Muscle of leg (tissue), 3 donors: ENCODE measurements at regions not wholly inside any gene's neighbourhood (a gene's known extent, or its start where the extent isn't known, plus 50 kb on each side); places are given as distances from the start of the nearest gene placed in this dataset.

ENCODE experiments used
- DNase-seq: peaks from one replicate; pipeline ENCODE4 v3.0.0; 2013
- H3K27ac ChIP-seq: one replicate; pipeline ENCODE4 v1.5.1; 2013; ENCODE audit warnings: mild to moderate bottlenecking, low read length, control low read depth
- H3K27me3 ChIP-seq: one replicate; pipeline ENCODE4 v1.6.1; 2013; ENCODE audit warnings: low read length; ENCODE audit not compliant: control insufficient read depth, insufficient read depth
- H3K36me3 ChIP-seq: one replicate; pipeline ENCODE4 v1.6.1; 2013; ENCODE audit warnings: low read length; ENCODE audit not compliant: control insufficient read depth, insufficient read depth
- H3K4me1 ChIP-seq: one replicate; pipeline ENCODE4 v1.6.1; 2013; ENCODE audit warnings: low read length; ENCODE audit not compliant: control insufficient read depth, insufficient read depth
- H3K4me3 ChIP-seq: one replicate; pipeline ENCODE4 v1.5.1; 2013; ENCODE audit warnings: low read length, control low read depth
- H3K9me3 ChIP-seq: replicated peaks from 2 replicates; pipeline ENCODE4 v1.6.1; 2013; ENCODE audit warnings: low read depth, low read length; ENCODE audit not compliant: control insufficient read depth
- WGBS: methylation state at CpG from one replicate; pipeline ENCODE4 v1.1.5; 2013; ENCODE audit warnings: missing lambda C conversion rate; ENCODE audit not compliant: insufficient coverage; 5-methylcytosine and 5-hydroxymethylcytosine counted together

DNA sequence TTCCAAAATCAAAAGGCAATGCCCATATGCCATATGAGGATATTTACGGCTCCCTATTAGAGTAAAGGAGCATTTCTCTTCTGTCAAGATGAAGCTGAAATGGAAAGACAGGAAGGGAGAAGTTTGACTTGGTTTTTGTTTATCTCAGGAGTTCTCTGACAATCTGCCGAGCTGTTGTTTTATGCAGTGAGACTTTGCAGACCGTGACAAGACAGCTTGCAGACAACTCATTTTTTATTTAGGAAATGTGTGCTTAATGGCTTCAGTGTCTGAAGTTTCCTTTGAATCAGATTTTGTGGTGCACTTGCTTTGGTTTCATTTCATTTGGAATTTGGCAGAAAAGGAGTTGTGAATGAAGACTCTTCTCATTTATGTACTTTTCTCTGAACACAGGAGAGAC is 145.4 kb downstream of the C12orf50 start:
- no peaks in the 10 kb centered on the region for H3K27me3 ChIP-seq
- 60% methylated on average over 1 of the region's 3 CpGs for WGBS
- no peaks in the 10 kb centered on the region for H3K4me1 ChIP-seq
- H3K36me3 ChIP-seq: no peaks in the 10 kb centered on the region
- H3K27ac ChIP-seq: no peak overlapping the region
- H3K9me3 ChIP-seq: no peaks in the 10 kb centered on the region
- DNase-seq: no peak
- H3K4me3 ChIP-seq: no peak overlapping the region

DNA sequence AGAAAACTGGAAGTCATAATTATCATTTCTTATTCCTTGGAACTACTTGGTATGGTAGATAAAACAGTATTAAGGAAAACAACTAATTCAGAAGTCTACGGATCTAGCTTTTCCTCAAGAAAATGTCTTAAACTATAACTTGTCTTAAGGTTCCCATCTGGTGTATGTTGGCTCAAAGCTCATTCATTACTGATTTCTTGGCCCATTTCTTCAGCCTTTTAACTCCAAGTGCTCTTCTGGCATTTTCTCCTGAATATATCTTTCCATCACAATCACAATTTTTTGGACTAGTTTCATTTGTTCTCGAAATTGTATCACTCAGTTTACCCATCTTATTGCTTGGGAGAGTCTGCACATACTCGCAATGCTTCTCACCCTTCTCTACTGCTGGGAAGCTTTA is 150.1 kb downstream of the C12orf50 start:
- 43% methylated on average over 1 of the region's 3 CpGs for WGBS
- Histone ChIP-seq H3K27me3 (no peaks in the 10 kb centered on the region), H3K27ac (no peak overlapping the region), H3K4me1 (no peaks in the 10 kb centered on the region), H3K36me3 (no peaks in the 10 kb centered on the region), H3K9me3 (no peaks in the 10 kb centered on the region), H3K4me3 (no peak overlapping the region)
- no peak for DNase-seq

DNA sequence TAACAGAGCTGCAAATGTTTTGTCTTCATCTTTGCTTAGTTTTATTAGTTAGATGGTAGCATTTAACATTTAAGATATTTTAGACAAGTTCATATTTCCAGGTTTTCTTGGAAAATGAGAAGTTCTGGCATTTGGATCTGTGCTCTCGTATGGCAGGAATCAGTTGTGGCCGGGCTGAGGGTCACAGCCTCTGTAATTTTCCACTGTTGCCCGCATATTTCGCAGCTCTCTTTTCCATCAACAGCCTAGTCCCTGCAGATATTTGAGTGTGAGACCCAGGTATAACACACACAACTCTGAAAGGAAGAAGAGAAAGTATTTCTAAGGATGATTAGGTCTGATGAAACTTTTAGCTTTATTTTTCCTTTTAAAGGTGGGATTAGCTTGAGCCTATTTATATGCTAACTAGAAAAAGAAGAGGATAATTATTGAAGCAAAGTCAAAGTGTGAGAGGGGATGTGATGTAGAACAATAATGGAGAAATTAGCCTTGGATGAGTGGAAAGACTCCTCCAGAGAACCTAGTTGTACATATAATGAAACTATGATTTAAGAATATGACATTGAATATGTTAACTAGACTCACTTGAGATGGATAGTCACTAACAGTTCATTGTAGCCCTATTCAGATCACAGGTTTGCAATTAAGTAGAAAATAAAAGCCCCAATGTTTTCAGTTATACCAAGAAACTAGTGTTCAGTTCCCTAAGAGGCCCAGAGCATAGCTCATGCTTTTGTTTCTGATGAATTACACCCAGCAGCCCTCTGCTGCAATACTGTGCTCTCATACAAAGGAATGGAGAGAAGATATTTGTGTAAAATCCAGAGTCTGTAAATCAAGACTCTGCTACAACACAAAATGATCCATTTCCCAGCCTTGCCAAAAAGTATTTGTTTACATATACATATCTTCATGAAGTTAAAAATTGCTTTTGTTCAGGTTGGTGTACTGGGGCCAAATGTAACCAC is 158.4 kb downstream of the C12orf50 start:
- H3K36me3 ChIP-seq: no peaks in the 10 kb centered on the region
- no peak for DNase-seq
- H3K4me1 ChIP-seq: no peaks in the 10 kb centered on the region
- no peaks in the 10 kb centered on the region for H3K9me3 ChIP-seq
- H3K27me3 ChIP-seq: no peaks in the 10 kb centered on the region
- WGBS: no CpG with 5 or more reads among the region's 4 CpGs
- no peak overlapping the region for H3K27ac ChIP-seq
- H3K4me3 ChIP-seq: no peak overlapping the region

DNA sequence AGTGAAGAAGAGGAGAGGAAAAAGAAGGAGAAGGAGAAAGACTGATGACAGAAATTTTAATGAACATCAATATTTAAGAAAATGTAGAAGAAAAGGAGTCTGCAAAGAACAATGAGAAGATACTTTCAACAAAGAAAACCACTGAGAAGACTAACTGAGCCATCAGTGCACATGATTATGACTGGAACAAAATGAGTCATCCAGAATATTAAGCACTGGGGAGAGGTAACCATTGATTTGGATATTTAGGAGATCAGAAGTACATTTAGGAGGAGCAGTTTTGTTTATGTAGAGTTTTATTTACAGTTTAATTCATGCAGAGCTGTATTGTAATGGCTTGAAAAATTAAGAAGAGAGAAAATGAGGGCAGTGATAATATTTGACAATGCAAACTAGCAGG is 159.1 kb downstream of the C12orf50 start:
- no peak overlapping the region for H3K27ac ChIP-seq
- no peaks in the 10 kb centered on the region for H3K4me1 ChIP-seq
- DNase-seq: no peak
- H3K36me3 ChIP-seq: no peaks in the 10 kb centered on the region
- H3K4me3 ChIP-seq: no peak overlapping the region
- H3K9me3 ChIP-seq: no peaks in the 10 kb centered on the region
- no peaks in the 10 kb centered on the region for H3K27me3 ChIP-seq

DNA sequence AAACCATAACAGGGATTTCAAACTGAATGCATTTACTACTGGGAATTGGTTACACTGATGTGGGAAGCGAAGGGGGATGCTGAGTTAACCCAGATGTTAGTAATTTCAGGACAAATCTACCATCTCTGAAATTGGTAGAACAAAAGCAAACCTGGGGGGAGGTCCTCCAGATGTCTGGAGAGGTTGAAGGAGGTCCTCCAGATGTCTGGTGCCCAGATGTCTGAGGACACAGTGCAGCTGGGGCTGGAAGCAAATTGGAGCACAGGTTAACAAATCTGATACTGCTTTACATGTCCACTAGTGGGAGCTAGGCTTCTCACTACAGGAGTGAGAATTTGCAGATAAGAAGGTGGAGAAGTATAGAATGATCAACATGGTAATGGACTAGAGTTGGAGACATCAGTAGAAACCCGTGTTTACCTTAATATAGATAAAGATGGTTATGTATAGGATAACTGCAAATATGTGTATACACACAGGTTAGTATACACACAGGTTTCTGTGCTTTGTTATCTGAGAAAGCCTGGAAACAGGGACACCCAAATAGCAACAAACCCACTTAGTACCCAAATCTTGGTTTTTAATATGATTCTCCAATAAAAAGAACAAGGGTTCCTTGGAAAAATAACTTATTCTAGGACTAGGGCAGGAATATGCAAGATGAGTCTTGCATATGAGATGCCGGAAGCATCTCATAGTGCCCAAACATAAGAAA is 162.5 kb downstream of the C12orf50 start:
- Histone ChIP-seq H3K36me3 (no peaks in the 10 kb centered on the region), H3K4me3 (no peak overlapping the region), H3K9me3 (no peaks in the 10 kb centered on the region), H3K4me1 (no peaks in the 10 kb centered on the region), H3K27ac (no peak overlapping the region), H3K27me3 (no peaks in the 10 kb centered on the region)
- peak; percentile 61 for DNase-seq
- no CpG with 5 or more reads among the region's 3 CpGs for WGBS

DNA sequence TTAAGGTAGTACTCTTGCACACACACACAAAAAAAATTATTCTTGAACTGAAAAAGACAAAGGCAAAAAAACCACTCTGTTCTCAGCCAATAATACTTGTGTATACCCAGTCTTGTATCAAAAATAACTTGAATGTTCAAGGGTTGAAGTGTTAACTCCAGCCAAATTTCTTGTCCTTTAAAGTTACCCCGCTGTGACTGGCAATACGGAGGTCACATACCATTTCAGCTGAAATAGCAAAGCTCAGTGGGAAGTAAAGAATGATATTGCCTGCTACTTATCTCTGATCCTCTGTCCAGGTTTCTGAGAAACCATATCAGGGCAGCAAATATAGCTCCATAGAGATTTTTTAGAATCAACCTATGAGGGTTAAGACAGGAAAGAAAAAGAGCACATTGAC is 167.4 kb downstream of the C12orf50 start:
- Histone ChIP-seq H3K4me1 (no peaks in the 10 kb centered on the region), H3K27me3 (no peaks in the 10 kb centered on the region), H3K9me3 (no peaks in the 10 kb centered on the region), H3K27ac (no peak overlapping the region), H3K4me3 (no peak overlapping the region), H3K36me3 (no peaks in the 10 kb centered on the region)
- DNase-seq: no peak
- no CpG with 5 or more reads among the region's 2 CpGs for WGBS

DNA sequence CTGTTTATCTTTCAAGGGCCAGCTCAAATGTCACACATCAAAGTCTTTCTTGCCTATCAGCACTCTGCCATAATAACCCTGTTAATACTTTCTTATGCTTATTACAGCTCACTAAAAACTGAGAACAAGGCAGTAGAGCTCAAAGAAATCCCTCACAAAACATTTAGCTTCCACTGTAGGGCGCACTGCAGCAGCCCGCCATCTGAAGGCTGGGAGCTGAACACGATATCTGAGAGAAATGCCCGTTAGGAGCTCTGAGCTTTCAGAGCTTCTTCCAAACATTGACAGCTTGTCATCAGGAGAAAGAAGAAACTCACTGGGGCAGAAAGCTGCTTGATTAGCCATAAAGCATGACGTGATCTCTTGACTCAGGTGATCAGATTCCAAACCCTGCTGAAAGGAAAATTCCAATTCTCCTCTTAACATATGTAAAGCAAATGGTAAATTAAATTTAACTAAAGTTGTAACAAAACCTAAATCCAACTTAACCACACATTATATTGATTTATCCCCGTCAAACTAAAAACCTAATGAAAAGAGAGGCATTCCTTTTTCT is 175.7 kb downstream of the C12orf50 start:
- Histone ChIP-seq H3K27me3 (no peaks in the 10 kb centered on the region), H3K4me3 (no peak overlapping the region), H3K4me1 (peaks cover under 1% of the 10 kb centered on the region), H3K27ac (no peak overlapping the region), H3K36me3 (no peaks in the 10 kb centered on the region), H3K9me3 (no peaks in the 10 kb centered on the region)
- 100% methylated on average over 4 of the region's 6 CpGs for WGBS
- no peak for DNase-seq

DNA sequence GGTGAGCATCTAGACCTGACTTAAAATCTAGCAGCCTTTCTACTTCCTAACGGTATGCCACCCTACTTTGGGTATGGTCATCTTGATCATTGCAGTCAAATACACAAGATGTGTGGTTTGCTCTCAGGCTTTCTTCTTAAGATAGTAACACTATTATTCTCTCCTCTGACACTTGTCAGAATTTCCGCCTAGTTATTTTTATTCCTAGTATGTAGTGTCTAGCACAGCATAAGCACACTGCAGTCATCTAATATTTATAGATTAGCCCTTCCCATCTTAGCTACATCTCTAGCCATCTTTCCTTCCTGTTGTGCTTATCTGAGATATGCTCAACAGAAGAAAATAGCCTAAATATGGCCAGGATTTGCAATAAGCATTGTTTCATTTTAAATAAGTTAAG is 180.1 kb downstream of the C12orf50 start:
- no peaks in the 10 kb centered on the region for H3K9me3 ChIP-seq
- peaks cover 2% of the 10 kb centered on the region for H3K4me1 ChIP-seq
- H3K27me3 ChIP-seq: no peaks in the 10 kb centered on the region
- WGBS: no CpG with 5 or more reads among the region's 2 CpGs
- H3K36me3 ChIP-seq: no peaks in the 10 kb centered on the region
- no peak overlapping the region for H3K27ac ChIP-seq
- no peak overlapping the region for H3K4me3 ChIP-seq
- peak; percentile 20 for DNase-seq

DNA sequence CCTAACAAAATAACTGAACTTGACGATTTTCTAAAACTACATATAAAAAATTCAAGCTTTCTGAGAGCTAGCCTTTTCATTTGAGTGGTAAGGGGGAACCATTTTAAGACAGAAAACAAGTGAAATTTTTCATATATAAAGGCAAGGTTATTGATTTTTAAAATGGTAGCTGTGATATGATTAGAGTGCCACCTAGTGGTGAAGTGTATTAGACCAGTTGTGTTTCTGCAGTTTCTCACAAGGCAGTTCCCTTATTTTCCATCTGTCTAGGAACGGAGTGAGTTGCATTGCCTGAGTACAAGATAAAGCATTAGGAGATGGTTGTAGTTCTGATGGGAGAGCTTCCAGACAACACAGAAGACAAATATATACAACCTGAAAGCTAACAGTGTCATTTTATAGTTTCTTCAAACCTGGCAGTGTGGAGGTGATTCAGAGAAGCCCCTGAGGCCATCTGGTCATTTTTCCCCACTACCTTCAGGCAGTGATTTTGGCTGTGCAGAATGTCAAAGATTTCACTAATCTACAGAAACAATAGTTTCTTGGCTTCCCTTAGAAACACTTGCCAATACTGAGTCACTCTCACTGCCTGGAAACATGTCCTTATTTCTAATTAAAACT is 180.8 kb downstream of the C12orf50 start:
- Histone ChIP-seq H3K27me3 (no peaks in the 10 kb centered on the region), H3K36me3 (no peaks in the 10 kb centered on the region), H3K27ac (no peak overlapping the region), H3K4me3 (no peak overlapping the region), H3K4me1 (peaks cover 2% of the 10 kb centered on the region), H3K9me3 (no peaks in the 10 kb centered on the region)
- peak; percentile 83 for DNase-seq
- WGBS: no CpG with 5 or more reads among the region's 2 CpGs

DNA sequence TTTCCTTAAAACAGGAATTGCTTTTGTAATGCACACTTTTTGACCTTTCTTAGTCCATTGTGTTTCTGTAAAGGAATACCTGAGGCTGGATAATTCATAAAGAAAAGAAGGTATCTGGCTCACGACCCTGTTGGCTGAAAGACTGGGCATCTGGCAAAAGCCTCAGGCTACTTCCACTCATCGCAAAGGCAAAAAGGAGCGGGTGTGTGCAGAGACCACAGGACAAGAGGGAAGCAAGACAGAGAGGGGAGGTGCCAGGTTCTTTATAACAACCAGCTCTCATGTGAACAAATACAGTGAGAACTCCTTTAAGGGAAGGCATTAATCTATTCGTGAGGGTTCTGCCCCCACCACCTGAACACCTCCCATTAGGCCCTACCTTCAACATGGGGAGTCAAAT is 182.1 kb downstream of the C12orf50 start:
- Histone ChIP-seq H3K4me1 (peaks cover 2% of the 10 kb centered on the region), H3K27ac (no peak overlapping the region), H3K9me3 (no peaks in the 10 kb centered on the region), H3K36me3 (no peaks in the 10 kb centered on the region), H3K27me3 (no peaks in the 10 kb centered on the region), H3K4me3 (no peak overlapping the region)
- no peak for DNase-seq
- no CpG with 5 or more reads among the region's 4 CpGs for WGBS
